CD4-positive, alpha-beta T cell (primary cell): ENCODE measurements at regions not wholly inside any gene's neighbourhood (a gene's known extent, or its start where the extent isn't known, plus 50 kb on each side); places are given as distances from the start of the nearest gene placed in this dataset.

ENCODE experiments used
- ATAC-seq: fragments of 200-7000 bp; cut with Tn5 transposase; one replicate; pipeline ENCODE4 v1.10.0; 2022; ENCODE audit warnings: mild to moderate bottlenecking; ENCODE audit not compliant: poor library complexity
- CTCF ChIA-PET: fragments of 350-600 bp; sonication (Branson Sonifier 250); formaldehyde crosslinking; loops from one replicate; lab custom pipeline; 2021; ENCODE audit warnings: antibody characterized with exemption, inconsistent platforms; lab: Charles Lee
- POLR2A ChIA-PET: fragments of 350-600 bp; sonication (Branson Sonifier 250); formaldehyde crosslinking; loops from one replicate; lab custom pipeline; 2021; ENCODE audit warnings: antibody characterized with exemption, inconsistent platforms; lab: Charles Lee
- DNase-seq, 14 experiments: peaks; one replicate each; pipeline ENCODE4 v3.0.0-alpha.2; 2013 to 2020; ENCODE audit warnings: mixed read lengths in 2 of 14
- H3K27ac ChIP-seq, 2 donors: one replicate each; pipeline versions ENCODE4 v1.5.1 to v1.7.0; 2013; ENCODE audit warnings: low read length in 2 of 2, low read depth in 1 of 2, mild to moderate bottlenecking in 1 of 2
- H3K27me3 ChIP-seq, 2 experiments: 1 replicate in 1 of 2; 2 replicates in 1 of 2; pipeline versions ENCODE4 v1.6.1 to v1.7.0; 2013; ENCODE audit warnings: low read length in 2 of 2, control low read depth in 1 of 2, mild to moderate bottlenecking in 1 of 2, moderate library complexity in 1 of 2; ENCODE audit not compliant: insufficient read depth in 2 of 2, control insufficient read depth in 1 of 2
- H3K36me3 ChIP-seq: one replicate; pipeline ENCODE4 v1.6.1; 2013; ENCODE audit warnings: low read length, control low read depth; ENCODE audit not compliant: insufficient read depth
- H3K4me1 ChIP-seq: one replicate; pipeline ENCODE4 v1.6.1; 2013; ENCODE audit warnings: low read length, control low read depth; ENCODE audit not compliant: insufficient read depth
- H3K4me3 ChIP-seq: one replicate; pipeline ENCODE4 v1.5.1; 2013; ENCODE audit warnings: mild to moderate bottlenecking, low read length, moderate library complexity
- H3K9me3 ChIP-seq, 2 experiments: 1 replicate in 1 of 2; 2 replicates in 1 of 2; pipeline versions ENCODE4 v1.6.1 to v1.7.0; 2013; ENCODE audit warnings: low read length in 2 of 2, mild to moderate bottlenecking in 2 of 2, control low read depth in 1 of 2, moderate library complexity in 1 of 2; ENCODE audit not compliant: control insufficient read depth in 1 of 2, insufficient read depth in 1 of 2
- H3K27ac Mint-ChIP-seq: one replicate; pipeline ENCODE4 v1.8.0; 2020; ENCODE audit warnings: mixed read lengths
- H3K27me3 Mint-ChIP-seq: one replicate; pipeline ENCODE4 v1.8.0; 2021; ENCODE audit warnings: mixed read lengths
- H3K36me3 Mint-ChIP-seq: one replicate; pipeline ENCODE4 v1.8.0; 2021; ENCODE audit warnings: low read depth, mixed read lengths
- H3K4me1 Mint-ChIP-seq: one replicate; pipeline ENCODE4 v1.8.0; 2021; ENCODE audit warnings: low read depth, mixed read lengths
- H3K4me3 Mint-ChIP-seq: one replicate; pipeline ENCODE4 v1.8.0; 2020; ENCODE audit warnings: mild to moderate bottlenecking, mixed read lengths
- H3K9me3 Mint-ChIP-seq: one replicate; pipeline ENCODE4 v1.8.0; 2020; ENCODE audit warnings: mixed read lengths
- CTCF ChIP-seq: fragments of 200-600 bp; IDR thresholded peaks from one replicate; pipeline ENCODE4 v1.8.0; 2022; ENCODE audit warnings: antibody characterized with exemption, mild to moderate bottlenecking
- intact Hi-C, 2 experiments: fragments of 100-400 bp; cut with DNase I in 1 of 2; cut with micrococcal nuclease in 1 of 2; formaldehyde crosslinking; loops; one replicate each; pipeline versions ENCODE4 v1.15.1 to v1.9.0; 2023 to 2025; cut with DNase I, micrococcal nuclease

GRCh38 chr16:16790597-16790996, 411.7 kb downstream of the NPIPA7 start:
- intact Hi-C loops = no loop called here
- peaks cover 23% of the 10 kb centered on the region for H3K27me3 Mint-ChIP-seq
- Histone ChIP-seq H3K36me3 (no peaks in the 10 kb centered on the region), H3K27ac (no peak overlapping the region), H3K27me3 (peaks cover 0 to 5% of the 10 kb centered on the region in 2 experiments), H3K4me1 (no peaks in the 10 kb centered on the region), H3K9me3 (peaks cover 0 to 10% of the 10 kb centered on the region in 2 experiments), H3K4me3 (no peak overlapping the region)
- H3K36me3 Mint-ChIP-seq = no peaks in the 10 kb centered on the region
- no peaks in the 10 kb centered on the region for H3K4me1 Mint-ChIP-seq
- H3K27ac Mint-ChIP-seq = no peak overlapping the region
- no peak for TF ChIP-seq CTCF
- ChIA-PET POLR2A (no interaction called here), CTCF (no interaction called here)
- peaks cover 9% of the 10 kb centered on the region for H3K9me3 Mint-ChIP-seq
- no peak for ATAC-seq
- no peak for DNase-seq
- H3K4me3 Mint-ChIP-seq = no peak overlapping the region

GRCh38 chr16:16791051-16791450, 412.1 kb downstream of the NPIPA7 start:
- Mint-ChIP-seq H3K4me1 (no peaks in the 10 kb centered on the region), H3K27me3 (peaks cover 26% of the 10 kb centered on the region), H3K27ac (no peak overlapping the region), H3K9me3 (peaks cover 9% of the 10 kb centered on the region), H3K36me3 (no peaks in the 10 kb centered on the region), H3K4me3 (no peak overlapping the region)
- ChIA-PET CTCF (no interaction called here), POLR2A (no interaction called here)
- Histone ChIP-seq H3K27ac (no peak overlapping the region), H3K27me3 (peaks cover 0 to 5% of the 10 kb centered on the region in 2 experiments), H3K36me3 (no peaks in the 10 kb centered on the region), H3K4me3 (no peak overlapping the region), H3K4me1 (no peaks in the 10 kb centered on the region), H3K9me3 (peaks cover 0 to 10% of the 10 kb centered on the region in 2 experiments)
- ATAC-seq (no peak), DNase-seq (no peak)
- intact Hi-C loops = no loop called here
- TF ChIP-seq CTCF = no peak

- no peaks in the 10 kb centered on the region for H3K36me3 ChIP-seq
- H3K9me3 Mint-ChIP-seq = peaks cover 3% of the 10 kb centered on the region
- DNase-seq (no peak), ATAC-seq (no peak)
- peaks cover 0 to 6% of the 10 kb centered on the region in 2 experiments for H3K9me3 ChIP-seq
- no peak overlapping the region for H3K4me3 Mint-ChIP-seq
- no peak overlapping the region for H3K27ac Mint-ChIP-seq
- peaks cover 0 to 3% of the 10 kb centered on the region in 2 experiments for H3K27me3 ChIP-seq
- H3K36me3 Mint-ChIP-seq = no peaks in the 10 kb centered on the region
- ChIA-PET CTCF (no interaction called here), POLR2A (no interaction called here)
- no peaks in the 10 kb centered on the region for H3K4me1 ChIP-seq
- H3K4me1 Mint-ChIP-seq = no peaks in the 10 kb centered on the region
- no peak overlapping the region for H3K4me3 ChIP-seq
- H3K27ac ChIP-seq = no peak overlapping the region
- H3K27me3 Mint-ChIP-seq = peaks cover 24% of the 10 kb centered on the region
- TF ChIP-seq CTCF = no peak
- intact Hi-C loops = no loop called here
Measured at GRCh38 chr16:16797239-16797638, 418.3 kb downstream of the NPIPA7 start.
